SW480 (cell line): ENCODE measurements at regions not wholly inside any gene's neighbourhood (a gene's known extent, or its start where the extent isn't known, plus 50 kb on each side); places are given as distances from the start of the nearest gene placed in this dataset.

Experiments used
- DNase-seq: peaks from one replicate; pipeline ENCODE4 v3.0.0-alpha.2; 2016; ENCODE audit warnings: low spot score

- no peak for DNase-seq
Observed at GRCh38 chr12:91441993-91442952, 259.7 kb upstream of the DCN start.

GRCh38 chr12:91441246-91441645 lies 258.6 kb upstream of the DCN start:
- no peak for DNase-seq

- DNase-seq = no peak
Observed at GRCh38 chr12:91434081-91434480, 251.5 kb upstream of the DCN start.

GRCh38 chr12:91432755-91433154 lies 250.1 kb upstream of the DCN start:
- DNase-seq = no peak

GRCh38 chr12:91432089-91432488 lies 249.5 kb upstream of the DCN start:
- DNase-seq = no peak

- DNase-seq = no peak
Observed at GRCh38 chr12:91424506-91424905, 241.9 kb upstream of the DCN start.

GRCh38 chr12:91423693-91424050 lies 241.1 kb upstream of the DCN start:
- no peak for DNase-seq

- no peak for DNase-seq
Observed at GRCh38 chr12:91422811-91423692, 240.4 kb upstream of the DCN start.

- no peak for DNase-seq
Observed at GRCh38 chr12:91422127-91422526, 239.5 kb upstream of the DCN start.

- no peak for DNase-seq
Observed at GRCh38 chr12:91419809-91420208, 237.2 kb upstream of the DCN start.

GRCh38 chr12:91418221-91419090 lies 235.8 kb upstream of the DCN start:
- no peak for DNase-seq

- no peak for DNase-seq
Observed at GRCh38 chr12:91417650-91418049, 235.0 kb upstream of the DCN start.

GRCh38 chr12:91414636-91415035 lies 232.0 kb upstream of the DCN start:
- DNase-seq = no peak

- DNase-seq = peak; percentile 89
Observed at GRCh38 chr12:91413581-91414546, 231.2 kb upstream of the DCN start.

GRCh38 chr12:91406920-91407341 lies 224.3 kb upstream of the DCN start:
- peak; percentile 27 for DNase-seq

- DNase-seq = no peak
Observed at GRCh38 chr12:91404441-91404840, 221.8 kb upstream of the DCN start.

GRCh38 chr12:91401190-91401589 lies 218.6 kb upstream of the DCN start:
- DNase-seq = no peak

- DNase-seq = no peak
Observed at GRCh38 chr12:91400271-91400670, 217.7 kb upstream of the DCN start.

GRCh38 chr12:91397866-91398532 lies 215.4 kb upstream of the DCN start:
- DNase-seq = no peak

- no peak for DNase-seq
Observed at GRCh38 chr12:91396293-91396692, 213.7 kb upstream of the DCN start.
